ENCODE measurements at regions not wholly inside any gene's neighbourhood (a gene's known extent, or its start where the extent isn't known, plus 50 kb on each side); places are given as distances from the start of the nearest gene placed in this dataset.

DNA sequence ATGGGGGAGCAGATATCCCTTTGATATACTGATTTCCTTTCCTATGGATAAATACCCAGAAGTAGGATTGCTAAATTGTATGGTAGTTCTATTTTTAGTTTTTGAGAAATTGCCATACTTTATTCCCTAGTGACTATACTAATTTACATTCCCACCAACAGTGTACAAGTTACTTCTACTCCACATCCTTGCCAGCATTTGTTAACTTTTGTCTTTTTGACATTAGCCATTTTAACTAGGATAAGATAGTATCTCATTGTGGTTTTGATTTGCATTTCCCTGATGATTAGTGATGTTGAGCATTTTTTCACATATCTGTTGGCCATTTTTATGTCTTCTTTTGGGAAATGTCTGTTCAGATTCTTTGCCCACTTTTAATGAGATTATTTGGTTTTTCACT lies 620.6 kb upstream of the CAMK1G start:
- H3K27me3 ChIP-seq: no peaks in the 10 kb centered on the region
- H3K27ac ChIP-seq: no peak overlapping the region
- no peak overlapping the region for H3K4me3 ChIP-seq
- H3K4me1 ChIP-seq: no peaks in the 10 kb centered on the region
- no peak for DNase-seq (ENCODE audit: low spot score in 2 of 2)
- H3K9me3 ChIP-seq: peaks cover 13% of the 10 kb centered on the region
- H3K36me3 ChIP-seq: no peaks in the 10 kb centered on the region
- no peak for TF ChIP-seq EP300 (IDR thresholded peaks at IDR 0.05)
- TF ChIP-seq POLR2AphosphoS5 (IDR thresholded peaks at IDR 0.05): no peak
- TF ChIP-seq, protein P1, sequence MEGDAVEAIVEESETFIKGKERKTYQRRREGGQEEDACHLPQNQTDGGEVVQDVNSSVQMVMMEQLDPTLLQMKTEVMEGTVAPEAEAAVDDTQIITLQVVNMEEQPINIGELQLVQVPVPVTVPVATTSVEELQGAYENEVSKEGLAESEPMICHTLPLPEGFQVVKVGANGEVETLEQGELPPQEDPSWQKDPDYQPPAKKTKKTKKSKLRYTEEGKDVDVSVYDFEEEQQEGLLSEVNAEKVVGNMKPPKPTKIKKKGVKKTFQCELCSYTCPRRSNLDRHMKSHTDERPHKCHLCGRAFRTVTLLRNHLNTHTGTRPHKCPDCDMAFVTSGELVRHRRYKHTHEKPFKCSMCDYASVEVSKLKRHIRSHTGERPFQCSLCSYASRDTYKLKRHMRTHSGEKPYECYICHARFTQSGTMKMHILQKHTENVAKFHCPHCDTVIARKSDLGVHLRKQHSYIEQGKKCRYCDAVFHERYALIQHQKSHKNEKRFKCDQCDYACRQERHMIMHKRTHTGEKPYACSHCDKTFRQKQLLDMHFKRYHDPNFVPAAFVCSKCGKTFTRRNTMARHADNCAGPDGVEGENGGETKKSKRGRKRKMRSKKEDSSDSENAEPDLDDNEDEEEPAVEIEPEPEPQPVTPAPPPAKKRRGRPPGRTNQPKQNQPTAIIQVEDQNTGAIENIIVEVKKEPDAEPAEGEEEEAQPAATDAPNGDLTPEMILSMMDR (IDR thresholded peaks at IDR 0.05): no peak
- no peak for TF ChIP-seq POLR2A (IDR thresholded peaks at IDR 0.05)

DNA sequence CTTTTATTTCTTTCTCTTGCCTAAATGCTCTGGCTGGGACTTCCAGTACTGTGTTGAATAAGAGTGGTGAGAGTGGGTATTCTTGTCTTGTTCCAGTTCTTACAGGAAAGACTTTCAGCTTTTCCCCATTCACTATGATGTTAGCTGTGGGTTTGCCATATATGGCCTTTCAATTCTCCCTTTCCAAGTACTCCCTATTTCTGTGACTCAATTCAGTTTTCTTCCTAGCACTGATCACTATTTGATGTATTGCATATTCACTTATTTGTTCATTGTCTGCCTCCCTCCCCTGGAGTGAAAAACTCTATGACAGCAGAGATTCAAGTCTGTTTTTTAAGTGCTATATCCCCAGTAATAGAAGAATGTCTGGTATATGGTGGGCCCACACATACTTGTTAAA lies 618.2 kb upstream of the CAMK1G start:
- H3K9me3 ChIP-seq: no peaks in the 10 kb centered on the region
- TF ChIP-seq POLR2A (IDR thresholded peaks at IDR 0.05) (no peak), EP300 (IDR thresholded peaks at IDR 0.05) (no peak), POLR2AphosphoS5 (IDR thresholded peaks at IDR 0.05) (no peak)
- TF ChIP-seq, protein P1 (IDR thresholded peaks at IDR 0.05): no peak
- H3K27ac ChIP-seq: no peak overlapping the region
- no peaks in the 10 kb centered on the region for H3K36me3 ChIP-seq
- no peaks in the 10 kb centered on the region for H3K27me3 ChIP-seq
- no peaks in the 10 kb centered on the region for H3K4me1 ChIP-seq
- no peak for DNase-seq (ENCODE audit: low spot score in 2 of 2)
- H3K4me3 ChIP-seq: no peak overlapping the region

DNA sequence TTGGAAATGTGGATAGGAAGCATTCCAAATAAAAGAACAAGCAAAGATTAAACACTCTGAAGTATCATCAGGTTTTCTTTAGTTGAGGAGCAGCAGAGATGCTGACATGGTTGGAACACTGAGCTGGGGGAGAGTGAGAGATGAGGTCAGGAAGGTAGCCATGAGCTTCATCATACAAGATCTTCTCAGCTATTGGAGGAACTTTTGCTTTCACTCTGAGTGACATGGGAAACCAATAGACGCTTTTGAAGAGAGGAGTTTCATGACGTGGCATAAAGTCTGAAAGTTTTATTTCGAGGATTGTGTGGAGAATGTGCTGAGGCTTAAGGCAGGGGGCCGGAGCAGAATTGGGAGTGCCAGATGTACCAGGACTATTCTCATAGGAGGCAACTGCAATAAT lies 616.2 kb upstream of the CAMK1G start:
- TF ChIP-seq, protein P1 (IDR thresholded peaks at IDR 0.05): no peak
- TF ChIP-seq EP300 (IDR thresholded peaks at IDR 0.05): no peak
- TF ChIP-seq POLR2AphosphoS5 (IDR thresholded peaks at IDR 0.05): no peak
- no peak for TF ChIP-seq POLR2A (IDR thresholded peaks at IDR 0.05)
- no peak for DNase-seq (ENCODE audit: low spot score in 2 of 2)
- no peaks in the 10 kb centered on the region for H3K36me3 ChIP-seq
- no peaks in the 10 kb centered on the region for H3K27me3 ChIP-seq
- H3K9me3 ChIP-seq: no peaks in the 10 kb centered on the region
- 83% methylated on average over 4 of the region's 4 CpGs for WGBS
- H3K4me3 ChIP-seq: no peak overlapping the region
- H3K27ac ChIP-seq: no peak overlapping the region
- no peaks in the 10 kb centered on the region for H3K4me1 ChIP-seq

DNA sequence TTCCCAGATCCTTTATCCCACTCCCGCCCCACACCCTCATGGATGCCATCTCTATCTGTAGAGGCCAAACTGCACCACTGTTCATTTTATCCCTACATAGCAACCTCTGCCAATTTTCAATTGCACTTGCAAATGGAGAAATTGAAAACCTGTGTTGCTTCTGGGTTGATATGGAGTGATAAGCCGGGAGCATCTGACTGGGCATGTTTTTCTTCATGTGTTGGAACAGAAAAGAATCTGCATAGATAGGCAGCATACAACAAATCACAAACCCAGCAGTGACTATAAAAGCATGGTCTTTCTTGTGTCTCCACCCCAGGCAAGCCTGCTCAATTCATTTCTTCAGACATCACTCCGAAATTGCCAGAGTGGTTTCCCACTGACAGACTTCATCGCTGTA lies 608.8 kb upstream of the CAMK1G start:
- 57% methylated on average over 4 of the region's 4 CpGs for WGBS
- DNase-seq (ENCODE audit: low spot score in 2 of 2): no peak
- H3K9me3 ChIP-seq: no peaks in the 10 kb centered on the region
- H3K27ac ChIP-seq: no peak overlapping the region
- H3K27me3 ChIP-seq: no peaks in the 10 kb centered on the region
- H3K4me1 ChIP-seq: peaks cover 4% of the 10 kb centered on the region
- H3K4me3 ChIP-seq: no peak overlapping the region
- TF ChIP-seq, protein P1 (IDR thresholded peaks at IDR 0.05): no peak
- no peak for TF ChIP-seq POLR2A (IDR thresholded peaks at IDR 0.05)
- TF ChIP-seq EP300 (IDR thresholded peaks at IDR 0.05): no peak
- no peak for TF ChIP-seq POLR2AphosphoS5 (IDR thresholded peaks at IDR 0.05)
- no peaks in the 10 kb centered on the region for H3K36me3 ChIP-seq

DNA sequence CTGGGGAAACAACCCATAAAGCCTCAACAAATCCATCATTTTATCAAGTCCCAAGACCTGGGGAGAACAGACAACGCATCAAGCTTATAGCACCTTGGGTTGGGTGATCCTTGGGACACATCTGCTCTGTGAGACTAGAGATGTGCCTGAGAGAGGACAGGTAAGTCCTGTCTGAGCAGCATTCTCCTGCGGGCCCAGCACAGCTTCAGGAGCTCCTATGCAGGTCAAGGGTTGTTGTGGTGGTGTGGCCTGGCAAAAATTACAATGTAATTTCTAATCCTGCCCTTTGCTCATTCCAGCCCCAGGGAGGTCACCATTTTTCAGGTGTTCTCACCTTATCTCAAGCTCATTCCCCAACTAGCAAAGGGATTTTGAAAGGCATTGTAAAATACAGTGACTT lies 608.1 kb upstream of the CAMK1G start:
- no peak overlapping the region for H3K27ac ChIP-seq
- H3K36me3 ChIP-seq: no peaks in the 10 kb centered on the region
- no peak for DNase-seq (ENCODE audit: low spot score in 2 of 2)
- H3K4me1 ChIP-seq: peaks cover 4% of the 10 kb centered on the region
- no peaks in the 10 kb centered on the region for H3K27me3 ChIP-seq
- TF ChIP-seq, protein P1 (IDR thresholded peaks at IDR 0.05): no peak
- TF ChIP-seq POLR2A (IDR thresholded peaks at IDR 0.05) (no peak), EP300 (IDR thresholded peaks at IDR 0.05) (no peak)
- no peaks in the 10 kb centered on the region for H3K9me3 ChIP-seq
- H3K4me3 ChIP-seq: no peak overlapping the region
- WGBS: 38% methylated on average over 2 of the region's 2 CpGs
